OCI-LY7 (cell line): ENCODE measurements at regions not wholly inside any gene's neighbourhood (a gene's known extent, or its start where the extent isn't known, plus 50 kb on each side); places are given as distances from the start of the nearest gene placed in this dataset.

Experiments used
- BruUV-seq: library from RNA; stranded (reverse); fragments of 400-500 nt; replicated peaks from 2 replicates; lab custom pipeline; 2021; lab: Mats Ljungman, UMichigan
- CTCF ChIA-PET: fragments of 300-600 bp; sonication (Branson Sonifier 250); formaldehyde crosslinking; loops from one replicate; lab custom pipeline; 2022; ENCODE audit warnings: antibody characterized with exemption; ENCODE audit not compliant: unreplicated experiment; lab: Charles Lee
- POLR2A ChIA-PET: fragments of 300-600 bp; sonication (Branson Sonifier 250); formaldehyde crosslinking; loops from one replicate; lab custom pipeline; 2022; ENCODE audit warnings: antibody characterized with exemption; lab: Charles Lee
- DNase-seq: peaks from one replicate; pipeline ENCODE4 v3.0.0-alpha.2; 2015; ENCODE audit warnings: low spot score
- H2AFZ ChIP-seq: fragments of 200-600 bp; sonication (generic), shearing (Covaris generic); 2 replicates; pipeline ENCODE4 v1.6.1; 2014; ENCODE audit warnings: mild to moderate bottlenecking, antibody characterized with exemption, low read length, moderate library complexity
- H3K27ac ChIP-seq: fragments of 200-600 bp; sonication (generic); 2 replicates; pipeline ENCODE4 v1.5.1; 2014; ENCODE audit warnings: mixed run types, low read depth, mild to moderate bottlenecking, moderate library complexity, low read length, inconsistent platforms; ENCODE audit not compliant: poor library complexity, severe bottlenecking
- H3K36me3 ChIP-seq: fragments of 200-600 bp; sonication (generic); 2 replicates; pipeline ENCODE4 v1.6.1; 2014; ENCODE audit warnings: mild to moderate bottlenecking, antibody characterized with exemption, low read length, moderate library complexity, mixed read lengths; ENCODE audit not compliant: insufficient read depth
- H3K4me1 ChIP-seq: fragments of 200-600 bp; sonication (generic); 2 replicates; pipeline ENCODE4 v1.5.1; 2014; ENCODE audit warnings: mild to moderate bottlenecking, low read length; ENCODE audit not compliant: insufficient read depth, poor library complexity, severe bottlenecking
- H3K4me2 ChIP-seq: fragments of 200-600 bp; sonication (generic); 2 replicates; pipeline ENCODE4 v1.6.1; 2014; ENCODE audit warnings: mild to moderate bottlenecking, low read length
- H3K4me3 ChIP-seq: fragments of 200-600 bp; sonication (generic); 2 replicates; pipeline ENCODE4 v1.5.1; 2014; ENCODE audit warnings: mild to moderate bottlenecking, low read depth, low read length; ENCODE audit not compliant: poor library complexity, severe bottlenecking
- H3K79me2 ChIP-seq: fragments of 200-600 bp; sonication (generic); 2 replicates; pipeline ENCODE4 v1.6.1; 2016; ENCODE audit warnings: low read depth, mild to moderate bottlenecking, low read length, moderate library complexity, mixed read lengths; ENCODE audit not compliant: insufficient read depth
- H3K9me2 ChIP-seq: fragments of 200-600 bp; sonication (generic); 2 replicates; pipeline ENCODE4 v1.6.1; 2016; ENCODE audit warnings: mild to moderate bottlenecking, low read length, mixed read lengths; ENCODE audit not compliant: insufficient read depth
- H3K9me3 ChIP-seq: fragments of 200-600 bp; sonication (generic); 2 replicates; pipeline ENCODE4 v1.6.1; 2014; ENCODE audit warnings: mild to moderate bottlenecking, mixed run types, low read length, mixed read lengths
- H4K20me1 ChIP-seq: fragments of 200-600 bp; sonication (generic); 2 replicates; pipeline ENCODE4 v1.6.1; 2014; ENCODE audit warnings: mild to moderate bottlenecking, antibody characterized with exemption, low read length, moderate library complexity, mixed read lengths; ENCODE audit not compliant: insufficient read depth
- EZH2phosphoT487 ChIP-seq: fragments of 200-600 bp; sonication (generic); IDR thresholded peaks from 2 replicates; pipeline ENCODE4 v1.6.1; 2018; ENCODE audit warnings: low read depth, borderline replicate concordance, mild to moderate bottlenecking, mixed run types, antibody characterized with exemption, low read length, moderate library complexity, mixed read lengths
- intact Hi-C: fragments of 100-400 bp; cut with micrococcal nuclease; formaldehyde crosslinking; loops from one replicate; pipeline ENCODE4 v1.10.0; 2022; ENCODE audit not compliant: unreplicated experiment
- TF ChIP-seq, protein P1 (sequence below): fragments of 200-600 bp; sonication (generic); conservative IDR thresholded peaks from 2 replicates; pipeline ENCODE4 v1.5.1; 2014; ENCODE audit warnings: mild to moderate bottlenecking, antibody characterized with exemption, low read length, moderate library complexity, mixed read lengths

DNA sequence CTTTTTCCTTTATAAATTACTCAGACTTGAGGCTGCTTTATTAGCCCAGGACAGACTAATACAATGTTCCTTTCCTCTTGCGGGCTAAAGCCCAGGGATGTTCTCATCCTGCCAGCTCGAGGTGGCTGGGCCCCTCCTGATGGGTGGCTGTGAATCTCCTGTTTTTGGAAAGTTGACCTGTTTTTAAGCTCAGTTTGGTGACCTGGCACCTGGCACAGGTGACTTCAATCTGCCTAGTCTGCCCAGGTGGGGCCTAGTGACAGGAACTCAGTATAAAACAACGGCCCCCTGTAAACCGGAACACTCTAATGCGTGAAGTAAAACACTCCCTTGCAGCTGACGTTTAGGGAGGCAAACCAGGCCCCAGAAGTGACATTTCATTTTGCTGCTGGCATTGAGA, 92.7 kb upstream of the SNTG2 start:
- Histone ChIP-seq H3K9me2 (no peaks in the 10 kb centered on the region), H4K20me1 (no peaks in the 10 kb centered on the region), H3K36me3 (no peaks in the 10 kb centered on the region), H3K4me1 (no peaks in the 10 kb centered on the region), H3K9me3 (no peaks in the 10 kb centered on the region), H3K4me3 (no peak overlapping the region), H2AFZ (no peak overlapping the region), H3K4me2 (no peak overlapping the region), H3K27ac (no peak overlapping the region), H3K79me2 (no peaks in the 10 kb centered on the region)
- no peak for TF ChIP-seq EZH2phosphoT487
- TF ChIP-seq, protein P1, sequence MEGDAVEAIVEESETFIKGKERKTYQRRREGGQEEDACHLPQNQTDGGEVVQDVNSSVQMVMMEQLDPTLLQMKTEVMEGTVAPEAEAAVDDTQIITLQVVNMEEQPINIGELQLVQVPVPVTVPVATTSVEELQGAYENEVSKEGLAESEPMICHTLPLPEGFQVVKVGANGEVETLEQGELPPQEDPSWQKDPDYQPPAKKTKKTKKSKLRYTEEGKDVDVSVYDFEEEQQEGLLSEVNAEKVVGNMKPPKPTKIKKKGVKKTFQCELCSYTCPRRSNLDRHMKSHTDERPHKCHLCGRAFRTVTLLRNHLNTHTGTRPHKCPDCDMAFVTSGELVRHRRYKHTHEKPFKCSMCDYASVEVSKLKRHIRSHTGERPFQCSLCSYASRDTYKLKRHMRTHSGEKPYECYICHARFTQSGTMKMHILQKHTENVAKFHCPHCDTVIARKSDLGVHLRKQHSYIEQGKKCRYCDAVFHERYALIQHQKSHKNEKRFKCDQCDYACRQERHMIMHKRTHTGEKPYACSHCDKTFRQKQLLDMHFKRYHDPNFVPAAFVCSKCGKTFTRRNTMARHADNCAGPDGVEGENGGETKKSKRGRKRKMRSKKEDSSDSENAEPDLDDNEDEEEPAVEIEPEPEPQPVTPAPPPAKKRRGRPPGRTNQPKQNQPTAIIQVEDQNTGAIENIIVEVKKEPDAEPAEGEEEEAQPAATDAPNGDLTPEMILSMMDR = no peak
- DNase-seq = no peak
- ChIA-PET POLR2A (no interaction called here), CTCF (no interaction called here)
- BruUV-seq = no TSS peak
- intact Hi-C loops = no loop called here

DNA sequence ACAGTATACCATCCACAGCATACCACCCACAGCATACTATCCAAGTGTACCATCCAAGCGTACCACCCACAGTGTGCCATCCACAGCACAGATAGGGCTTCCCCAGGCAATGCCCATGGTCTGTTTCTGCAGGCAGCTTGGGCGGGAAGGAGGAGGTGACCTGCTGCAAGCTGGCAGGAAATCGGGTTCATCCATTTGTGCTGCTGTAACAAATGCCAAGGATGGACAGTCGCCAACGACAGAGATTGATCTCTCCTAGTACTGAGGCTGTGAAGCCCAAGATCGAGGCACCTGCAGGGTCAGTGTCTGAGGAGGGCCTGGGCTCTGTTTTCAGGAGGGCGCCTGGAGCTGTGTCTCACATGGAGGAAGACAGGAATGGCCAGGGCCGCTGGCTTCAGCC, 93.6 kb upstream of the SNTG2 start:
- Histone ChIP-seq H3K36me3 (no peaks in the 10 kb centered on the region), H3K79me2 (no peaks in the 10 kb centered on the region), H4K20me1 (no peaks in the 10 kb centered on the region), H2AFZ (no peak overlapping the region), H3K9me2 (no peaks in the 10 kb centered on the region), H3K4me1 (no peaks in the 10 kb centered on the region), H3K4me2 (no peak overlapping the region), H3K4me3 (no peak overlapping the region), H3K9me3 (no peaks in the 10 kb centered on the region), H3K27ac (no peak overlapping the region)
- BruUV-seq = no TSS peak
- ChIA-PET POLR2A (no interaction called here), CTCF (no interaction called here)
- DNase-seq = no peak
- TF ChIP-seq EZH2phosphoT487 = no peak
- TF ChIP-seq, protein P1 = no peak
- intact Hi-C loops = no loop called here

DNA sequence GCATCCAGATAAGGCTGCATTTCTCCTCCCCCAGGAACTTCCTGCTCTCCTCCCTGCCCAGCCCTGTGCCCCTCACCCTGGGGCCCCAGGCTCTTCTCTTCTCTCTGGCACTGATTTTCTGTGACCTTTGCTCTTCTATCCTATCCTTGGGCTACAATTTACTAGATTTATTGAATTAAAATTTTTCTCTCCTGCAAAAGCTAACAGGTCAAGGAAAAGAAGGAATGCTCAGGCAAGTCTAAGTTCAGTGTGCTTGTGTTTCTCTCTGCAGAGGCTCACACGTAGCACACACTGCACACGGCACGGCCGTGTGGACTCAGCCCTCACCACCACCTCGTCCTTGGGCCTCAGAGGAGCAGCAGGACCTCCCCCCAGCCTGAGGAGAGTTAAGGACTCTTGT, 94.2 kb upstream of the SNTG2 start:
- POLR2A ChIA-PET = interaction anchor here (0.7 kb wide), 1 partner anchor 444 kb away, joined by 3 read pairs; no protein-coding TSS in a partner anchor
- BruUV-seq = no TSS peak
- no peak for DNase-seq
- H3K9me3 ChIP-seq = no peaks in the 10 kb centered on the region
- no peak overlapping the region for H3K4me3 ChIP-seq
- no peak overlapping the region for H2AFZ ChIP-seq
- no peaks in the 10 kb centered on the region for H3K9me2 ChIP-seq
- no peak overlapping the region for H3K4me2 ChIP-seq
- CTCF ChIA-PET = no interaction called here
- H4K20me1 ChIP-seq = no peaks in the 10 kb centered on the region
- TF ChIP-seq, protein P1 = no peak
- H3K4me1 ChIP-seq = no peaks in the 10 kb centered on the region
- H3K79me2 ChIP-seq = no peaks in the 10 kb centered on the region
- intact Hi-C loops = no loop called here
- no peaks in the 10 kb centered on the region for H3K36me3 ChIP-seq
- H3K27ac ChIP-seq = no peak overlapping the region
